ENCODE measurements at regions not wholly inside any gene's neighbourhood (a gene's known extent, or its start where the extent isn't known, plus 50 kb on each side); places are given as distances from the start of the nearest gene placed in this dataset.

DNA sequence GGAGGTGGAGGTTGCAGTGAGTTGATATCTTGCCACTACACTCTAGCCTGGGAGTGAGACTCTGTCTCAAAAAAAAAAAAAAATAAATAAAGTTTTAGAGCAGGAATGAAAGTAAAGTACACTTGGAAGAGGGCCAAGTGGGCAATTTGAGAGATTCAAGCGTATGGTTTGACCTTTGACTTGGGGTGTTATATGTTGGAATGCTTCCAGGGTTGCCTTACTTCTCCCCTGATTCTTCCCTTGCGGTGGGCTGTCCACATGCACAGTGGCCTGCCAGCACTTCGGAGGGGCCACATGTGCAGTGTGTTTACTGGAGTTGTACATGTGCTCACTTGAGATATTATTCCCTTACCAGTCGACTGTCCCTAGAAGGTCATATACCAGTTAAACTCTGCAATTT lies 295.5 kb upstream of the PROX1 start:
- DNase-seq, result no peak
- no peak overlapping the region for H2AFZ ChIP-seq (ENCODE audit: insufficient read depth, low read depth, low read length, poor library complexity, severe bottlenecking)
- H3K27ac ChIP-seq (ENCODE audit: low read depth in 1 of 2, low read length in 2 of 2), result no peak overlapping the region
- H3K36me3 Mint-ChIP-seq, result no peaks in the 10 kb centered on the region
- no peaks in the 10 kb centered on the region for H3K4me1 Mint-ChIP-seq
- H3K79me2 ChIP-seq (ENCODE audit: insufficient read depth, low read length), result no peaks in the 10 kb centered on the region
- no peaks in the 10 kb centered on the region for H4K20me1 ChIP-seq (ENCODE audit: insufficient read depth, low read length)
- H3K27me3 Mint-ChIP-seq (ENCODE audit: low read depth in 3 of 3), result no peaks in the 10 kb centered on the region
- no peaks in the 10 kb centered on the region for H3K9me3 ChIP-seq (replicated peaks in 1 of 2; ENCODE audit: control insufficient read depth in 1 of 2, insufficient read depth in 1 of 2, low read length in 2 of 2)
- H3K9ac ChIP-seq (ENCODE audit: insufficient read depth, low read length, poor library complexity, severe bottlenecking), result no peak overlapping the region
- H3K9me3 Mint-ChIP-seq, result peaks cover 0 to 6% (median 1%) of the 10 kb centered on the region in 7 donors
- no peaks in the 10 kb centered on the region for H3K27me3 ChIP-seq (ENCODE audit: control insufficient read depth in 2 of 2, insufficient read depth in 2 of 2, low read length in 2 of 2)
- no peaks in the 10 kb centered on the region for H3K4me1 ChIP-seq (ENCODE audit: control insufficient read depth in 1 of 2, insufficient read depth in 2 of 2, low read length in 2 of 2)
- WGBS (ENCODE audit: insufficient coverage), result no CpG with 5 or more reads among the region's 4 CpGs
- H3K27ac Mint-ChIP-seq, result no peak overlapping the region
- no peak overlapping the region for H3K4me3 Mint-ChIP-seq
- TF ChIP-seq, protein P1, sequence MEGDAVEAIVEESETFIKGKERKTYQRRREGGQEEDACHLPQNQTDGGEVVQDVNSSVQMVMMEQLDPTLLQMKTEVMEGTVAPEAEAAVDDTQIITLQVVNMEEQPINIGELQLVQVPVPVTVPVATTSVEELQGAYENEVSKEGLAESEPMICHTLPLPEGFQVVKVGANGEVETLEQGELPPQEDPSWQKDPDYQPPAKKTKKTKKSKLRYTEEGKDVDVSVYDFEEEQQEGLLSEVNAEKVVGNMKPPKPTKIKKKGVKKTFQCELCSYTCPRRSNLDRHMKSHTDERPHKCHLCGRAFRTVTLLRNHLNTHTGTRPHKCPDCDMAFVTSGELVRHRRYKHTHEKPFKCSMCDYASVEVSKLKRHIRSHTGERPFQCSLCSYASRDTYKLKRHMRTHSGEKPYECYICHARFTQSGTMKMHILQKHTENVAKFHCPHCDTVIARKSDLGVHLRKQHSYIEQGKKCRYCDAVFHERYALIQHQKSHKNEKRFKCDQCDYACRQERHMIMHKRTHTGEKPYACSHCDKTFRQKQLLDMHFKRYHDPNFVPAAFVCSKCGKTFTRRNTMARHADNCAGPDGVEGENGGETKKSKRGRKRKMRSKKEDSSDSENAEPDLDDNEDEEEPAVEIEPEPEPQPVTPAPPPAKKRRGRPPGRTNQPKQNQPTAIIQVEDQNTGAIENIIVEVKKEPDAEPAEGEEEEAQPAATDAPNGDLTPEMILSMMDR (IDR thresholded peaks at IDR 0.05), result no peak
- intact Hi-C loops (cut with micrococcal nuclease), result no loop called here
- H3K36me3 ChIP-seq (replicated peaks in 1 of 2; ENCODE audit: control insufficient read depth in 1 of 2, insufficient read depth in 2 of 2, low read length in 2 of 2), result no peaks in the 10 kb centered on the region
- no peak overlapping the region for H3K4me2 ChIP-seq (replicated peaks; ENCODE audit: extremely low read depth, low read length, poor library complexity, severe bottlenecking)
- no peak overlapping the region for H3K4me3 ChIP-seq (replicated peaks in 1 of 3; ENCODE audit: low read depth in 2 of 3, low read length in 3 of 3)

GRCh38 chr1:213693864-213694263 lies 293.9 kb upstream of the PROX1 start:
- H3K27me3 Mint-ChIP-seq (ENCODE audit: low read depth in 3 of 3), result no peaks in the 10 kb centered on the region
- no peaks in the 10 kb centered on the region for H4K20me1 ChIP-seq (ENCODE audit: insufficient read depth, low read length)
- H3K9me3 Mint-ChIP-seq, result peaks cover 0 to 6% (median 1%) of the 10 kb centered on the region in 7 donors
- no peaks in the 10 kb centered on the region for H3K4me1 Mint-ChIP-seq
- no peak overlapping the region for H3K27ac Mint-ChIP-seq
- no peak for DNase-seq
- H3K36me3 Mint-ChIP-seq, result no peaks in the 10 kb centered on the region
- H3K9me3 ChIP-seq (replicated peaks in 1 of 2; ENCODE audit: control insufficient read depth in 1 of 2, insufficient read depth in 1 of 2, low read length in 2 of 2), result no peaks in the 10 kb centered on the region
- H3K4me3 ChIP-seq (replicated peaks in 1 of 3; ENCODE audit: low read depth in 2 of 3, low read length in 3 of 3), result no peak overlapping the region
- H3K9ac ChIP-seq (ENCODE audit: insufficient read depth, low read length, poor library complexity, severe bottlenecking), result no peak overlapping the region
- intact Hi-C loops (cut with micrococcal nuclease), result no loop called here
- 100% methylated on average over 1 of the region's 4 CpGs for WGBS (ENCODE audit: insufficient coverage)
- H3K4me1 ChIP-seq (ENCODE audit: control insufficient read depth in 1 of 2, insufficient read depth in 2 of 2, low read length in 2 of 2), result no peaks in the 10 kb centered on the region
- no peak overlapping the region for H2AFZ ChIP-seq (ENCODE audit: insufficient read depth, low read depth, low read length, poor library complexity, severe bottlenecking)
- H3K36me3 ChIP-seq (replicated peaks in 1 of 2; ENCODE audit: control insufficient read depth in 1 of 2, insufficient read depth in 2 of 2, low read length in 2 of 2), result no peaks in the 10 kb centered on the region
- no peak overlapping the region for H3K4me3 Mint-ChIP-seq
- no peaks in the 10 kb centered on the region for H3K27me3 ChIP-seq (ENCODE audit: control insufficient read depth in 2 of 2, insufficient read depth in 2 of 2, low read length in 2 of 2)
- no peaks in the 10 kb centered on the region for H3K79me2 ChIP-seq (ENCODE audit: insufficient read depth, low read length)
- TF ChIP-seq, protein P1 (IDR thresholded peaks at IDR 0.05), result no peak
- H3K4me2 ChIP-seq (replicated peaks; ENCODE audit: extremely low read depth, low read length, poor library complexity, severe bottlenecking), result no peak overlapping the region
- H3K27ac ChIP-seq (ENCODE audit: low read depth in 1 of 2, low read length in 2 of 2), result no peak overlapping the region
